C4-2B (cell line): ENCODE measurements at regions not wholly inside any gene's neighbourhood (a gene's known extent, or its start where the extent isn't known, plus 50 kb on each side); places are given as distances from the start of the nearest gene placed in this dataset.

Experiments
- CTCF ChIP-seq: fragments of 450-650 bp; conservative IDR thresholded peaks from 2 replicates; pipeline ENCODE4 v1.5.1; 2017; ENCODE audit warnings: mild to moderate bottlenecking
- ZFX ChIP-seq: fragments of 450-650 bp; IDR thresholded peaks from 2 replicates; pipeline ENCODE4 v1.6.1; 2017

- TF ChIP-seq CTCF: no peak
- no peak for TF ChIP-seq ZFX
Observed at GRCh38 chr11:134938212-134938611, 526.2 kb upstream of the B3GAT1 start.
